Esophagus mucosa (tissue), 1 donor: ENCODE measurements at regions not wholly inside any gene's neighbourhood (a gene's known extent, or its start where the extent isn't known, plus 50 kb on each side); places are given as distances from the start of the nearest gene placed in this dataset.
A peak's percentile ranks its signal among the peaks of the same experiment; 100 is the strongest.

Experiments
- ATAC-seq: fragments of 200-7000 bp; cut with Tn5 transposase; one replicate; pipeline ENCODE4 v1.9.1; 2020
- donor health status: DM: yes; HTN: yes; CAD: no.

DNA sequence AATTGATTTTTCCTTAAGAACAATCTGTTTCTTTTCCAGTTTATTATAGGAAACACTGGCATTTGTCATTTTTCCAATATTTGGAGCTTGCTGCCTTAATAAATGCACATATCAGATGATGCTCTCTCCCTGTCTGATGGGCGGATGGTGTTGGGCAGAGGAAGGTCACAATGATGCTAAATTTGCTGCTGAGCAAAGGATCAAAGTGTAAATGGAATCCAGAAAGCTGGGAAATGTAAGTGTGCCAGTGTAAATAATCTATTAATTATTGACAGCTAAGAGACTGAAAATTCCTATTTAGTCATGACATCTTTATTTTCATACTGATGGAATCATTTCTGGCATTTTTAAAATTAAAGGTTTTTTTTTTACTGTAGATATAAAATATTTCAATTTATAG lies 243.2 kb downstream of the PTBP2 start:
- ATAC-seq = no peak

DNA sequence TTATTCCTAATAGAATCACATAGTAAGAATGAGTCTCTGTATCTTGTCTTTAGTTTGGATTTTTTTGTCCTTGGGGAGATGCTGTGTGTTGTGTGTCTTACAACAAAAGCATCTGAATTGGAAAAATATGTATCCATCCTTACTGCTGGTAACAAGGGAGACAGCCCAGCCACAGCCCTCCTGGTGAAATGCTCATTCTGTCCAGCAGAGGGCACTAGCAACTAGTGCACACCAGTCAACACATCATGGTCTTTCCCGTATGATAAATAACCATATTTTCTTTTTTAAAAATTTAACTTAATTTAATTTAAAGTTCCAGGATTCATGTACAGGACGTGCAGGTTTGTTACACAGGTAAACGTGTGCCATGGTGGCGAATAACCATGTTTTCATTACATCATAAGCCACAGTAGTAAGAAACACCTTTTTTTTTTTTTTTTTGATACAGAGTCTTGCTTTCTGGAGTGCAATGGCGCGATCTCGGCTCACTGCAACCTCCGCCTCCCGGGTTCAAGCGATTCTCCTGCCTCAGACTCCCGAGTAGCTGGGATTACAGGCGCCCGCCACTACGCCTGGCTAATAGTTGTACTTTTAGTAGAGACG lies 245.1 kb downstream of the PTBP2 start:
- ATAC-seq = peak; percentile 74

DNA sequence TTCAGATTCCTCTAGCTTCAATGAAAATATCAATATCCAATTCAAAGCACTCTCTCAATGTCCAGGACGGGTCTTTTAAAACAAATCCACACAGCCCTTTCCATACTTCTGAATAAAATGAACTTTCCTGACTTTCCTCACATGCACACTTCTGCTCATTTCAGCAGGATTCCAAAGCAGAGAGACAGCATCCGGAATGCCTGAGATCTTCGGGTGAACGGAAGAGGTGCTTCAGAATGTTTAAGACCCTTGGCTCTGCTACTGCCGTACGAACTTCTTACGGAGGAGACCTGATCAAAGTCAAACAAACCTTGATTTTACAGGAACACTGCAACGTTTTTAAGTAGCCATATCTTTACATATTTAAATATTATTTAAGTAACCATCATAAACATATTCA lies 245.7 kb downstream of the PTBP2 start:
- ATAC-seq = no peak

DNA sequence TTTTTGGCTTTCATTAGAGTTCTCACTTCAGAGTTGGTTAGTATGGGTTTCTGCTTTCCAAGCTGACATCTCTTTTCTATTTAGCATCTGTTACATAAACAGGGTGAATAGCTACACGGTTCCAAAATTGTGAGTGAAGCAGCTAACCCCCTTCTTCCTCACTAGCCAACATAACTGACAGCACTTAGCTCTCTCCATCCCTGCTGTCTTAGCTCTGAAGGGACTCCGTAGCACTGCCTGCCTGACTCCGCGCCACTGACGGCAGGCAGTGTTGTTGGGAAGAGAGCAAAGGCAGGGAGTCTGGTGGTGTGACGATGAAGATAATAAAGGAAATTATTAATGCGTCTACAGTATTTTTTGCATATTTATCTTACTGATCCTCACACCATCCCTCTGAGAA lies 247.0 kb downstream of the PTBP2 start:
- ATAC-seq = no peak

DNA sequence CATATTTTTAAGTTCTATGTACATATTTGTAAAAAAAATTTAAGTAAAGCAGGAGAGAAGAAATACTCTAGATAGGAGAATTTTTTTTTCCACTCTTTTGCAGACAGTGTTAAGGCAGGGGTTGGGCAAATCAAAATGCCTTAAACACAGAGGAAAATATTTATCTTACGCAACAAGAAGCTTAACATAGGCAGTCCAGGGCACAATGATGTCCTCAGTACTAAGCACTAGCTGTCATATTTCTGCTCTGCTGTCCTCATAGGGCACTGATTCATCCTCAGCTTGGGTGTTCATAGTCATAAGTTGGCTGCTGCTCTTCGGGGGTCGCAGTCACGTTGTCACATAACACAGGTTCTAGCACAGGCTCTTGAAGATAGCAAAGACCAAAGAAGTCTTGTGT lies 247.4 kb downstream of the PTBP2 start:
- no peak for ATAC-seq

DNA sequence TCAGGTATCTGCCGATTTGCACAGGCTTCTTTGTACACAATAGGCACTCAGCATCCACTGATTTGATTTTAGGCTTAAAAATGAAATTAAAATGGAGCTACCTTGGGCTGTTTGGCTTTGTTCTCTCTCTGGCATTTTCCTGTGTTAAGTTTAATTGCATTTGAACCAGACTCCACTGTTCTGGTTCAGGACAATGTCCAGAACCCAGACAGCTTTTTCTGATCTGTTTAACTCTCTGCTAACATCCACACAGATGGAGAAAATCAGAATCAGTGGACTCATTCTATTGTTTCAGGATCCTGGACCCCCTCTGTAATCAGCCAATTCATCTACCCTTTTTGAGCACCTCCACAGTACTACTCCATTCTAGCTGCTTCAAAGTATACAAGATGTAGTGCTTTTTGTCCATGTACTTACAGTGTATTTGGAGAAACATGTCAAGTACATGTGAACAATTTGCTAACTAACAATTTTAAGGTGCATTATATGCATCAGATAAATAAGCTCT lies 248.1 kb downstream of the PTBP2 start:
- no peak for ATAC-seq

DNA sequence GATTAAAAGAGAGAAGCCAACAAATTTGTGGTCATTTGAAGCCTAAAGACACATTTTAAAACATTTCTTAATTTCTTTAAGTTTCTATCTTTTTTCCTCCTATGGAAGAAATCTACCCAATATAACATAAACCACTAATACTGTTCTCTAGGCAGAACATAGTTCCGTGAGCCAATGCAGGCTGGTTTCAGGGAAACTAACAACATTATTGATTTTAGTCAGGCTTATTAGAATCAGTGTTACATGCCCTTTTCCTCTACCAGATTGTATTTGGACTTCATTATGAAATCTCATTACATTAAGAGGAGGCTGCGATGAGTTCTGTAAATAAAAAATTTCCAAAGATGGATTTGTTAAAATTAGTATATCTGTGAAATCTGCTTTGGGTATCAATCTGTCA lies 249.9 kb downstream of the PTBP2 start:
- ATAC-seq = no peak

DNA sequence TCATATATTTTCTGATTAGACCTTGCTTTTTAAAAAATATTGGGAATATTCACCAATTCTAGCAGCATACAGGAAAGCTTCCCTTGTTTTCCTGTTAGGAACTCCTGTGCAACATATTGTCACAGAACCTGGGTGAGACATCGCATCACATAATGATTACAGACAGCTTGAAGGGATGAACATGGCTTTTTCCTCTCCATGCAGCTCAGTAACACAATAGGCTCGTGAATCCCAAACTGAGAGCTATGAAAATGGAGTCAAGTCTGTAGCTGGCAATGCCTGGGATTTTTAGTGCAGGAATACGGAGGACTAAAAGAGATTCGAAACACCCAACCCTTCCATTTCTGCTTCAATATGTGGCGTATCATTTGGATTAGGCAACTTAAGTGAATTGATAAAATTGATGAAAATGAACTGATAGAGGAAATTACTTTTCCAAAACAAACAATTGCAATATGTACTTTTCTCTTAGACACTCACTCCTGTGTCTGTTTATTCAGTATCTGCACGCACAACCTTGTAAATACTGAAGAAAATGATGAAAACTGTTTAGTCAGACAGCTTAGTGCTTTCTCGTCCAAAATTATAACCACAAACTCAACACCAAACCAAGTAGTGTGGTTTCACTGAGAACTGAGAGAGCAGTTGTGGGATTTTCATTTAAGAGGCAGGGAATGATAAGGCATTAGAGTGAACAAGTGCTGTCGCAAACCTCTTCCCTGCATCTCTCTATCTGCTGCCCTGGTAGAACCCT lies 250.4 kb downstream of the PTBP2 start:
- no peak for ATAC-seq

DNA sequence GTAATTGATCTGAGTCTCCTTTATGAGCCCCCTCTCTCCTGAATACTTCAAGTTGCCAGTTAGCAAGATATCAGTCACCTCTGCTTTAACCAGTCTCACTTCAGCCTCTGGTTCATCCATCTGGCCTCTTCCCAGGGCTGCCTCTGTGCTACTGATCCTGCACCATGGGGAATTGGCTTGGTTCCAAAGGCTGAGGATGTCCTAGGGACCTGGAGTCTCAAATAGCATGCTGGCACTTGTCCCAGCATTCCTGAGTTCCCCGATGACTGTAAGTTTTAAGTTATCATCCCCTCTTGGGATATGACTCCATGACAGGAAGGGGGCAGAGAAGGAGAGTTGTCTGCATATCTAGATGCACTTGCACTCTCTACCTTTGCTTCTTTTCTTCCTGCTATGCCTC lies 252.0 kb downstream of the PTBP2 start:
- ATAC-seq = no peak

DNA sequence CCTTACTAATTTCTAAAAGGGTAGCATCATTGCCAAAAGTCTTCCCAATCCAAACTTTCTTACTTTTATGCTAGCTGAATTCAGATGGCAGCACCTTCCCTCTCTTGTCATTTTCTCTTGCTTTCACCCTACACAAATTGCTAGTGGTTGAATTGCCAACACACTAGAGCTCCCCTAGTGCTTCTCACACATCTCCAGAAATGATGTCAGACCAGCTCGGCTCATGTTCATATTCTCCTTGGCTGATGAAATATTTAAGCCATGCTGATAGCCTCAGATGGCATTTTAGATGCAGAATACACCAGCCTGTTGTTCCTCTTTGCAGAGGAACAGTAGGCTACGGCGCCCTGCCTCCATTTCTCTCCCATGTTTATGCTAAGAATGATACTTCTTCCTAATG lies 256.9 kb downstream of the PTBP2 start:
- no peak for ATAC-seq

DNA sequence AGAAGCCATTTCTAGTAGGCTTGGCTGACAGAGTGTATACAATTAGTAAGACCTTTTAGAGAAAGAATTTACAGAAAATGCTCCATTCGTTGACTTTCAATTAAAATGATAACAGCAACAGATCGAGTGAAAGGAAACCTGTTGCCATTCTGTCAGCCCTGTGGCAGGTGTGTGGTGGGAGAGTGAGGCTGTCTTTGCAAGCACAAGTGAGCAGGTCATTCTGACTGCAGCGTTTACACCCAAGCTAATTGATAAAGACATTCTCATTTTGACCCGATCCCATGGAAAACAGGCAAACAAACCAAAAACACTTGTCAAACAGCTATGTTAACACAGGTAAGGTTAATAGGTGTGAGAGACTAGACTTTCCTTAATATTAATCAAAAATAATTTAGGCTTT lies 257.3 kb downstream of the PTBP2 start:
- no peak for ATAC-seq

DNA sequence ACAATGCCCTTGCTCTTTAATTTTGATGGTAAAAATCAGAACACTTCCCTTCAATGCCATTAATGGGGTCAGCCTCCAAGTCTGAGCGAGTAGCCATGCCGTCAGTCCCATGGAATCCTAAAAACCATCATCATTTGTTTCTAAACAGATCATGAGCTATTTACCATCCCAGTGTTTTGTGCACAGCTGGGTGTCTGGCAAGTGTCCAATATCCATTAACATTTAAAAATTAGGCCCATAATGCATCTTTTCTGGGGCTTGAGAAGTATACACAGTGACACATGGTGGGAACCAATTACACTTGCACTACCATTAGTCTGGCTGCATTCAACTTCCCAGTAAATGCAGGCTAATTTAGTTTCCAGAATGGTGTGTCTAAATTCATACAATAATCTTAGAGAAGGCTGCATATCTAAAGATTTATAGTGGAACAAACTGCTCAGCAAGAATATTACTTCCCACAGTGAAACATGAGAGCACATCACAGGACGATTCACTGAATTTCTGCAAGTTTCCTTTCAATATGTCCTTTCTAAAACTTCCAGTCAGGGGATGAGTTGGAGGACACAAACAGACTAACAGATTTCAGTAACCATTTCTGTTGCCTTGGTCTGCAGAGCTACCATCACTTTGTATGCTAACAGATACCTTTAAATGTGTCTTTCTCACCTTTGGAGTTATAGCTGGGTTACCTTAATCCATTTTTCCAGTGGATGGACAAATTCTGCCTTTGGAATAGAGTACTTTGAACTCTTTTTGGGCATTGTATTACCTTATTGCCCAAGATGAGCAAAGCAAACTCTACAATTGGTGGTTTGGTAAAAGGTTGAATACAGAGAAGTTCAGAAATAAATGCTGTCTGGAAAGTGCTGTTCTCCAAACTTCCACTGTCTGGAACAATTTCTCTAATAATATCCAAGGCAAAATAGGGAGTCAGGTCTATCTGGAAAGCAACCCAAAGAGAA lies 258.0 kb downstream of the PTBP2 start:
- ATAC-seq = no peak

DNA sequence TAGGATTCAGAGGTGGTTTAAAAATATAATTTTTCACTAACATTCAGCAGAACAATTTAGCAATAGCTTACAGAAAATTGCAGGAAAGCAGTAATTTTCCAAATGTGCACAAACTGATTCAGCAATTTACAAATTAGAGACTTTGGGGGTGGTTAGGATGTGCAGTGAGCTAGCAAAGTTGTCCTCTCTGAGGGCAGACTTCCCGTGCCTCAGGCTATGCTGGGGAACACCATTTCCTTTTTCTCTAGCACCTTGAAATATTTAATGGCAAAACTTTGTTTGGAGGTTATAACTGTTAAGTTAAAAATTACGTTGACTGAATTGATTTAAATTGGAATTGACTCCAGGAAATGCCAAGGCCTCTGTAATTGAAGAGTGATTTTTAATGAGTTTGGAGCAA lies 258.9 kb downstream of the PTBP2 start:
- no peak for ATAC-seq

DNA sequence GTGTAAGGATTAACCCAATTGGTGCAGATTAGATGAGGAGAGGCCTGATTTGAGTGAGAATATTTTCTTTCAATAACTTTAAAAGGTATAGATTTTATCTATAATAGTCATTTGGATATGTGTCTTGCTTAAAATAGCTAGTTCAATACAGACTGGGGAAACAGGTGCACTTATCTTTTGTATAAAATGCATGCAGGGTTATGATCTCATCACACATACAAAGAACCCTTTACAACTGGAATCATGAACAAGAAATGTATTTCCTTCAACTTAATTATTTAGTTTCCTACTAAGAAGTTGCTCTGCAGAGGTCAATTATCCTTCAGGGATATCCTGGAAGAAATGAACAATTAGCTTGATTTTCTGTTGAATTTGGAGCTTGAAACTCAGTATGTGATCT lies 259.6 kb downstream of the PTBP2 start:
- no peak for ATAC-seq

DNA sequence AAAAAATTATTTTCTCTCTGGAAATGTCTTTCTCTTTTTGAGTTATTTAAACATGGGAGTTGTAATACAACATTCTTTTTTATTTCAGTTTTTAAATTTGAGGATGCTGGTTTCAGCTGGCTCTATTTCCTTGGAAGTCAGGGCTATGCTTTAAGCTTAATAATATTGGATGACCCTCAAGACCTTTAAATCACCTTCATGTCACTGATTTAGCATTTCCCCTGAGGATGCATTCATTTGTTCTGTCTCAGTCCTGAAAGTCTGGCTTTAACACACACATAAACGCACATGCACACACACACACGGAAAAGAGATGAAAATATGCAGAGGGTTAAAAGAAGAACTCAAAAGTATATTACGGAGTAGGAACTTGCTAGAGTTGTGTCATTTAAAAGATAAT lies 260.5 kb downstream of the PTBP2 start:
- ATAC-seq = no peak

DNA sequence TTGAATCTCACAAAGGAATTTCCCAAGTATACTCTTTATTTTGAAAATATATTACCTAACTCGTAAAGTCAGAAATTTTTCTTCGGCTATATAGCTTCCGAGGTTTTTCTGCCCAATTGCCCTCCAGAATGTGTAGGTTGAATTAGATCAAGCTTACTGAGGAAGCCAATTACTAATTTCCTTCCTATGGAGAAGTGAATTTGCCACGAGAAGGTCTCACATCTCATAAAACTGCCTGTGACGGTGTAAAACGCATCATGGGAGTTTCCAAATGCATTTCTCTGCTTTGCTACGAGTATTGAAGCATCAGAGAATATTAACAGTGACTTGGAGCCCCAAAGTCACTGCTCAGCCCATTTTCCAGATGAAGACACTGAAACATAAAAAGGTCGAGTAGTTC lies 262.3 kb downstream of the PTBP2 start:
- ATAC-seq = no peak

DNA sequence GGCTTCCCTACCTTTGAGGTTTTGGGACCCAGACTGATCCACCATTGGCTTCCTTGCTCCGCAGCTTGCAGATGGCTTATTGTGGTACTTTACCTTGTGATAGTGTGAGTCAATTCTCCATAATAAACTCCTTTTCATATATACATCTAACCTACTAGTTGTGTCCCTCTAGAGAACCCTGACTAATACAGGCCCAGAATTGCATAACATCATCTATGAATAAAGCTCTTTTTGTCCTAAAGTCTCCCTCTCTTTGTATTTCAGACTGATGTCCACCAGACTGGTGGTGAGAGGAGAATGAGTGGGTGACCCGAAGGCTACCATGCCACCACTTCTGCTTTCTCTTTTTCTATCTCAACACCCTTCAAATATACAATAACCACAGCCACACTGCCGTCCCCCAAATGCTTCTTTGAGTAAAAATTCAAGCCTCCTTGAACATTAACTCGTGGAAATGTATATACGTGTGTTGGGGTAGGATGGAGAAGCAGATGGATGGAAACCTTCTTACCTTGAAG lies 265.7 kb downstream of the PTBP2 start:
- ATAC-seq = no peak

DNA sequence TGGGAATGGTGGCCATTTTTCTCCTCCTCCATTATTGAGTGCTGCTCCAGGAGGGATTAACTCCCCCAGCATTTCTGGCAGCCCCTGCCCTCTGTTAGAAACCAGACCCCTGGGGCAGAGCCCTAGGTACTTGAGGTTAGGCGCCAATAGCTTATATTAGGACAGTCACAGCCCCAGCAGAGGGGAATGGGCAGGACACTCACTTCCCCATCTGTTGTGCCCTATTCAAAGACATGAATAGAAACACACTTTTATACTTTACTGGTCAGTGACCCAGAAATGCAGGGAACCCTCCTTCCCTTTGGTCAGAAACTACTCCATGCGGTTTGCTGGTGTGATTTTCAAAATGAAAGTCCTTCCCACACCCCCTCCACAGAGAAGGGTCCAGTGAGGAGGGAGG lies 267.7 kb downstream of the PTBP2 start:
- ATAC-seq = no peak

DNA sequence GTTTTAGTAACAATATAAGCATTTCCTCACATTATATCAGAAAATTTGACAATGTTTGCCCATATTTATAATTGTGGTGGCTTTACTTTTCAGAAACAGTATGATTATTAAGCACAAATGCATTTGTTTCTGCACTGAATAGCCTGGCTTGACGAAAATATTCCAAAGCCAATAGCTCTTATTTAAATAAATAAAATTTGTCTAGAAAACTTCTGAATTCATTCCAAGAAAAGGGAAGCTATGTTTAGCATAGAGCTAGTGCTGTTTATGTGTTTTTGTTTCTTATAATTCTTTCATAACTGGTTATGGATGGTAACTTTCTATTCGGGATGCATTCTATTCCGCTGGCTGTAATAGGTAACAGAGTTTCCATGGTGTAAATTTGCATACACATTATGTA lies 268.6 kb downstream of the PTBP2 start:
- no peak for ATAC-seq

DNA sequence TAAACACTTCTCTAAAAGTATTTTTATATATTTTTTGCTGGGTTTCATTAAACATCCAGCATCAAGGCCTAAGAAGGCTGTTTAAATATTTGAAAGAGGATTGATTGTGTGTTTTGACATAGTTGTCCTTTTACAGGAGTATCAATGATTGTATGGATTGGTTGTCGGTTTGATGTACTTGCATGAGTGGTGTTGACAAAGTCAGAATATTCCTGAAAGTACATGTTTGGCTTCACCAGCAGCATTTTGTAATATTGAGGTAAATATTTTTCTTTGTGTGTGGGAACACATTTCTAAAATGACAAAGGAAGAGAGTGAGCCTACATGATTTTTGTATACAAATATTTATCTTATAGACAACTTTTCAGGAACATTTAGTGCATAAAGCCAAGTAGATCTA lies 269.7 kb downstream of the PTBP2 start:
- ATAC-seq = no peak

DNA sequence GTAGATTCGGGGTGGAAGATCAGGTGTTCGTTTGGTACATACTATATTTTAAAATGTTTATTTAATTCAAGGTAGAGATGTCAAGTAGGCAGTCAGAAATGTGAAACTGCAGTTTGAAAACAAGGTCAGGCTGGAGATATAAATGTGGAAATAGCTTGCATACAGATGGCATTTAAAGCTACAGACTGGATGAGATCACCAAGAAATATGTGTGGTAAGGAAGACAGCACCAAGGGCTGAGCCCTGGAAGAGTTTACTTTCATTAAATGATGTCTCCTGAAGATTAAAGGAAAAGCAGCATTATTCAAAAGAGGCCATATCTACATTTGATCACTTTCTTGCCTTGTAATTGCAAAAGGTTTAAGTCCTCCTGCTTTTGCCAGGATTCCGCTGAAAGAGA lies 271.3 kb downstream of the PTBP2 start:
- no peak for ATAC-seq

DNA sequence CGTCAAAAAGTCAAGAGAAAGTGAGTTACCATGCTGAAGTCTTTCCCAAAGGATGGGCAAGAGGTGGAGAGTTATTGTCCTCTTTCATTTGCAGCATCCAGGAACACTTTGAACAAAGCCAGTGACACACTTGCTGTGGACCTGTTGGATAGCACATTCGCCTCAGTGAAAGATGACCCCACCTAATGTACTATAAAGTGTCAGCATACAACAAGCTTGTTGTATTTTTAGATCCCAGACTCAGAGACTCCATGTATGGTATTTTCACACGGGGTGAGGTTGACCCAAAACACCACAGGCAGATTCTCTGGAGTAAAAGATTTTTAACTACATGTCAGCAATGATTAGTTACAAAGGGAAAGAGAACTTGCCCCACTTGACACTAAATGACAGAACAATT lies 273.8 kb downstream of the PTBP2 start:
- ATAC-seq = no peak

DNA sequence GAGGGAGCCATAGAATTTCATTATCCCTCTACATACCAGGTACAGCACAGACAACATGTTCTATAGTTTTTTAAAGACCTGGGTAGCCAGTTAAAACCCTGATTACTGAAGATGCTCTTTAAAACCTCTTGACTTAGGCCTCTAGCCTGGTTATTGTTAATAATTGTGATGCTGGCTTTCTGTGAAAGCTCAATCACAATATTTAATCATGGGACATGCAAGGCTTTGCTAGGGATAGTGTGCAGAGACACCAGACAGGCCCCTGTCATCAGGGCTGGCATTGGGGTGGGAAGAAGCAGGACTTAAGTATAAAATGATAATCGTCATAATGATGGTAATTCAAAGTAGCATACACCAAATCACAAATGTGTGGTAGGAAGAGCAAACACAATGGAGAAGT lies 274.4 kb downstream of the PTBP2 start:
- no peak for ATAC-seq
